HepG2 (cell line): ENCODE measurements at regions not wholly inside any gene's neighbourhood (a gene's known extent, or its start where the extent isn't known, plus 50 kb on each side); places are given as distances from the start of the nearest gene placed in this dataset.

Source experiments
- ATAC-seq: fragments of 200-7000 bp; cut with Tn5 transposase; 3 replicates; pipeline ENCODE4 v1.9.1; 2020; ENCODE audit warnings: mild to moderate bottlenecking, moderate library complexity
- BruUV-seq: library from RNA; stranded (reverse); fragments of 400-500 nt; replicated peaks from 2 replicates; lab custom pipeline; 2021; lab: Mats Ljungman, UMichigan
- CTCF ChIA-PET: fragments of 300-600 bp; formaldehyde crosslinking; extraction: SDS; loops from one replicate; lab custom pipeline; 2021; ENCODE audit warnings: low total read pairs, inconsistent platforms, low intra/inter-chr PET ratio; lab: Yijun Ruan, JAX
- POLR2A ChIA-PET: fragments of 350-600 bp; sonication (Branson Sonifier 250); formaldehyde crosslinking; loops from one replicate; lab custom pipeline; 2020; ENCODE audit warnings: antibody characterized with exemption, inconsistent platforms; lab: Yijun Ruan, JAX
- DNase-seq: peaks from one replicate; pipeline ENCODE4 v3.0.0-alpha.2; 2015; ENCODE audit warnings: low spot score
- FAIRE-seq: peaks from 3 replicates; lab custom pipeline; 2011; peaks lifted over from hg19 to GRCh38; lab: Jason Lieb, UNC
- H2AFZ ChIP-seq: one replicate; pipeline ENCODE4 v1.6.1; 2011; ENCODE audit warnings: low read length, inconsistent platforms
- H3K27ac ChIP-seq: fragments of 300-600 bp; 3 replicates; pipeline ENCODE4 v1.8.0; 2011; ENCODE audit warnings: mixed run types, mild to moderate bottlenecking, mixed read lengths, low read length, inconsistent platforms; ENCODE audit not compliant: insufficient read depth; ENCODE audit errors: extremely low read length
- H3K27me3 ChIP-seq, 2 experiments: fragments of 200-600 bp in 1 of 2; 2 replicates in 1 of 2; 3 replicates in 1 of 2; pipeline versions ENCODE4 v1.6.0 to v1.8.0; 2011; ENCODE audit warnings: low read length in 2 of 2, mild to moderate bottlenecking in 2 of 2, moderate library complexity in 2 of 2, inconsistent platforms in 1 of 2; ENCODE audit not compliant: insufficient read depth in 2 of 2, control insufficient read depth in 1 of 2
- H3K36me3 ChIP-seq, 2 experiments: fragments of 200-600 bp in 1 of 2; replicated peaks in 1 of 2; 2 replicates in 1 of 2; 3 replicates in 1 of 2; pipeline versions ENCODE4 v1.5.1 to v1.8.0; 2011; ENCODE audit warnings: low read length in 2 of 2, inconsistent platforms in 1 of 2; ENCODE audit not compliant: insufficient read depth in 2 of 2, control insufficient read depth in 1 of 2
- H3K4me1 ChIP-seq: 2 replicates; pipeline ENCODE4 v1.5.1; 2012; ENCODE audit warnings: low read length, inconsistent platforms; ENCODE audit not compliant: insufficient read depth
- H3K4me2 ChIP-seq: 2 replicates; pipeline ENCODE4 v1.6.0; 2011; ENCODE audit warnings: low read depth, low read length, inconsistent platforms
- H3K4me3 ChIP-seq, 3 experiments: fragments of 200-600 bp in 1 of 3; sonication (generic), shearing (Covaris generic) in 1 of 3; replicated peaks in 1 of 3; 2 replicates each; pipeline ENCODE4 v1.5.1; 2011 to 2016; ENCODE audit warnings: low read length in 3 of 3, inconsistent platforms in 2 of 3, low read depth in 2 of 3, mild to moderate bottlenecking in 2 of 3, control low read depth in 1 of 3, mixed read lengths in 1 of 3; ENCODE audit not compliant: insufficient read depth in 1 of 3
- H3K79me2 ChIP-seq: one replicate; pipeline ENCODE4 v1.6.1; 2011; ENCODE audit warnings: low read length, inconsistent platforms; ENCODE audit not compliant: insufficient read depth
- H3K9ac ChIP-seq: 2 replicates; pipeline ENCODE4 v1.6.0; 2011; ENCODE audit warnings: mild to moderate bottlenecking, low read depth, low read length, inconsistent platforms; ENCODE audit not compliant: insufficient read depth
- H3K9me3 ChIP-seq: 2 replicates; pipeline ENCODE4 v1.5.1; 2012; ENCODE audit warnings: mild to moderate bottlenecking, low read length
- H4K20me1 ChIP-seq: 2 replicates; pipeline ENCODE4 v1.6.0; 2011; ENCODE audit warnings: inconsistent platforms, mild to moderate bottlenecking, low read length, moderate library complexity; ENCODE audit not compliant: insufficient read depth
- DPF2 ChIP-seq: sonication (generic); formaldehyde crosslinking; IDR thresholded peaks from 2 replicates; pipeline ENCODE4 v1.4.0; 2020; ENCODE audit warnings: mild to moderate bottlenecking, low read depth, missing genetic modification reagents, borderline replicate concordance
- HNRNPUL1 ChIP-seq: fragments of 200-400 bp; formaldehyde crosslinking; IDR thresholded peaks from 2 replicates; pipeline ENCODE4 v1.6.1; 2017; ENCODE audit warnings: low read depth, mild to moderate bottlenecking, low read length, moderate library complexity
- WGBS: methylation state at CpG from one replicate; pipeline ENCODE4 v1.1.6; 2017; ENCODE audit warnings: low lambda C conversion rate; 5-methylcytosine and 5-hydroxymethylcytosine counted together
- in situ Hi-C: cut with HindIII; loops from 2 replicates; pipeline ENCODE4 v1.10.0; 2017; ENCODE audit warnings: low pct_unique_long_range_greater_than_20kb; ENCODE audit not compliant: extremely low pct_ligation_motif_present
- intact Hi-C: fragments of 100-400 bp; cut with micrococcal nuclease; formaldehyde crosslinking; loops from one replicate; pipeline ENCODE4 v1.10.0; 2022; ENCODE audit not compliant: unreplicated experiment
- TF ChIP-seq, protein P1 (sequence below): sonication (generic); formaldehyde crosslinking; IDR thresholded peaks from 2 replicates; pipeline ENCODE4 v1.4.0; 2020; ENCODE audit warnings: mild to moderate bottlenecking, missing genetic modification reagents
- TF ChIP-seq, protein P2 (sequence below): sonication (generic); formaldehyde crosslinking; IDR thresholded peaks from 2 replicates; pipeline ENCODE4 v1.4.0; 2020; ENCODE audit warnings: missing genetic modification reagents
- TF ChIP-seq, protein P3 (sequence below): sonication (generic); formaldehyde crosslinking; IDR thresholded peaks from 2 replicates; pipeline ENCODE4 v1.4.0; 2020; ENCODE audit warnings: missing genetic modification reagents

- FAIRE-seq (no peak), DNase-seq (no peak), ATAC-seq (no peak)
- intact Hi-C loops: no loop called here
- POLR2A ChIA-PET: no interaction called here
- WGBS: 16% methylated on average over 5 of the region's 5 CpGs
- Histone ChIP-seq H3K9me3 (no peaks in the 10 kb centered on the region), H3K4me2 (no peak overlapping the region), H2AFZ (no peak overlapping the region), H3K79me2 (no peaks in the 10 kb centered on the region), H3K4me3 (no peak overlapping the region), H3K9ac (no peak overlapping the region), H3K27ac (no peak overlapping the region), H3K27me3 (peaks cover 3 to 15% of the 10 kb centered on the region in 2 experiments; a peak in 3 of 5 replicates), H3K4me1 (no peaks in the 10 kb centered on the region), H3K36me3 (no peaks in the 10 kb centered on the region), H4K20me1 (no peaks in the 10 kb centered on the region)
- CTCF ChIA-PET: no interaction called here
- no TSS peak for BruUV-seq
- no peak for TF ChIP-seq HNRNPUL1
- TF ChIP-seq, protein P1, sequence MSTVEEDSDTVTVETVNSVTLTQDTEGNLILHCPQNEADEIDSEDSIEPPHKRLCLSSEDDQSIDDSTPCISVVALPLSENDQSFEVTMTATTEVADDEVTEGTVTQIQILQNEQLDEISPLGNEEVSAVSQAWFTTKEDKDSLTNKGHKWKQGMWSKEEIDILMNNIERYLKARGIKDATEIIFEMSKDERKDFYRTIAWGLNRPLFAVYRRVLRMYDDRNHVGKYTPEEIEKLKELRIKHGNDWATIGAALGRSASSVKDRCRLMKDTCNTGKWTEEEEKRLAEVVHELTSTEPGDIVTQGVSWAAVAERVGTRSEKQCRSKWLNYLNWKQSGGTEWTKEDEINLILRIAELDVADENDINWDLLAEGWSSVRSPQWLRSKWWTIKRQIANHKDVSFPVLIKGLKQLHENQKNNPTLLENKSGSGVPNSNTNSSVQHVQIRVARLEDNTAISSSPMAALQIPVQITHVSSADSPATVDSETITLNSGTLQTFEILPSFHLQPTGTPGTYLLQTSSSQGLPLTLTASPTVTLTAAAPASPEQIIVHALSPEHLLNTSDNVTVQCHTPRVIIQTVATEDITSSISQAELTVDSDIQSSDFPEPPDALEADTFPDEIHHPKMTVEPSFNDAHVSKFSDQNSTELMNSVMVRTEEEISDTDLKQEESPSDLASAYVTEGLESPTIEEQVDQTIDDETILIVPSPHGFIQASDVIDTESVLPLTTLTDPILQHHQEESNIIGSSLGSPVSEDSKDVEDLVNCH (CRISPR knock-in tag): no peak
- TF ChIP-seq, protein P2, sequence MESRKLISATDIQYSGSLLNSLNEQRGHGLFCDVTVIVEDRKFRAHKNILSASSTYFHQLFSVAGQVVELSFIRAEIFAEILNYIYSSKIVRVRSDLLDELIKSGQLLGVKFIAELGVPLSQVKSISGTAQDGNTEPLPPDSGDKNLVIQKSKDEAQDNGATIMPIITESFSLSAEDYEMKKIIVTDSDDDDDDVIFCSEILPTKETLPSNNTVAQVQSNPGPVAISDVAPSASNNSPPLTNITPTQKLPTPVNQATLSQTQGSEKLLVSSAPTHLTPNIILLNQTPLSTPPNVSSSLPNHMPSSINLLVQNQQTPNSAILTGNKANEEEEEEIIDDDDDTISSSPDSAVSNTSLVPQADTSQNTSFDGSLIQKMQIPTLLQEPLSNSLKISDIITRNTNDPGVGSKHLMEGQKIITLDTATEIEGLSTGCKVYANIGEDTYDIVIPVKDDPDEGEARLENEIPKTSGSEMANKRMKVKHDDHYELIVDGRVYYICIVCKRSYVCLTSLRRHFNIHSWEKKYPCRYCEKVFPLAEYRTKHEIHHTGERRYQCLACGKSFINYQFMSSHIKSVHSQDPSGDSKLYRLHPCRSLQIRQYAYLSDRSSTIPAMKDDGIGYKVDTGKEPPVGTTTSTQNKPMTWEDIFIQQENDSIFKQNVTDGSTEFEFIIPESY (CRISPR knock-in tag): no peak
- TF ChIP-seq, protein P3, sequence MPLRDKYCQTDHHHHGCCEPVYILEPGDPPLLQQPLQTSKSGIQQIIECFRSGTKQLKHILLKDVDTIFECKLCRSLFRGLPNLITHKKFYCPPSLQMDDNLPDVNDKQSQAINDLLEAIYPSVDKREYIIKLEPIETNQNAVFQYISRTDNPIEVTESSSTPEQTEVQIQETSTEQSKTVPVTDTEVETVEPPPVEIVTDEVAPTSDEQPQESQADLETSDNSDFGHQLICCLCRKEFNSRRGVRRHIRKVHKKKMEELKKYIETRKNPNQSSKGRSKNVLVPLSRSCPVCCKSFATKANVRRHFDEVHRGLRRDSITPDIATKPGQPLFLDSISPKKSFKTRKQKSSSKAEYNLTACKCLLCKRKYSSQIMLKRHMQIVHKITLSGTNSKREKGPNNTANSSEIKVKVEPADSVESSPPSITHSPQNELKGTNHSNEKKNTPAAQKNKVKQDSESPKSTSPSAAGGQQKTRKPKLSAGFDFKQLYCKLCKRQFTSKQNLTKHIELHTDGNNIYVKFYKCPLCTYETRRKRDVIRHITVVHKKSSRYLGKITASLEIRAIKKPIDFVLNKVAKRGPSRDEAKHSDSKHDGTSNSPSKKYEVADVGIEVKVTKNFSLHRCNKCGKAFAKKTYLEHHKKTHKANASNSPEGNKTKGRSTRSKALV (CRISPR knock-in tag): no peak
- TF ChIP-seq DPF2 (CRISPR knock-in tag): no peak
- in situ Hi-C loops: no loop called here
Observed at GRCh38 chr9:32723789-32724325, 59.5 kb upstream of the TMEM215 start.
